NCI-H1105 treated with DMSO at 0.1 percent for 48 hours (cell line): ENCODE measurements at regions not wholly inside any gene's neighbourhood (a gene's known extent, or its start where the extent isn't known, plus 50 kb on each side); places are given as distances from the start of the nearest gene placed in this dataset.

Experiments used
- DNase-seq: peaks from one replicate; lab custom pipeline; 2025; lab: John Stamatoyannopoulos, UW

- DNase-seq = no peak
These were observed 259.4 kb downstream of the VGLL3 start for GRCh38 chr3:86731501-86731901.

DNA sequence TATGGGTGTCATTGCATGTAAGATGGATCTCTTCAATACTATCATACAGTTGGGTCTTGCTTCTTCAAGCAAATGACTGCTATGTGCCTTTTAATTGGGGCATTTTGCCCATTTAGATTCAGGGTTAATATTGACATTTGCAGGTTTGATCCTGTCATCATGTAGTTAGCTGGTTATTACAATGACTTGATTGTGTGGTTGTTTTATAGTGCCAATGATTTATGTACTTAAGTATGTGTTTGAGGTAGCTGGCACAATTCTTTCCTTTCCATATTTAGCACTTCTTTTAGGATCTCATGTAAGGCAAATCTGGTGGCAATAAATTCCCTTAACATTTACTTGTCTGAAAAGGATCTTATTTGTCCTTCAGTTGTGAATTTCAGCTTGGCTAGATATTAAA is 267.5 kb downstream of the VGLL3 start:
- peak; percentile 58 for DNase-seq

DNA sequence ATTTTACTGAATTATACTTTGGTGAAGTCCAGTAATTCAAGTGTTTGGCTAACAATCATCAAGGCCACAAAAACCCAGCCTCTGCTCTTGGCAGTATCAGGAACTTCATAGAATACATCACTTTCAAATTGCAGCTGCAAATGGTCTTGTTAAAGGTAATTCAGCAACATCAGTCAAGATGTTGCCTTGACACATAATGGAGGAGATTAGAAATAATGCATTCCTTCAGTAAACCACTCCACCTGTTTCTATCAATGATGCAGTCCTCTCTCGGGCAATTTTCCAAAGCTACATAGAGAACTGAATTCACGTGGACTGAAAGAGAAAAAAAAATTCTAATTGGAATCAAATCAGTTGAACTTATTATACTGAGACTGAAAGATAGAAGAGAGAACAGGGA is 279.3 kb downstream of the VGLL3 start:
- no peak for DNase-seq

GRCh38 chr3:86708893-86709292 is 282.1 kb downstream of the VGLL3 start:
- DNase-seq = no peak

- DNase-seq = peak; percentile 26
These were observed 288.5 kb downstream of the VGLL3 start for GRCh38 chr3:86702381-86702958.

DNA sequence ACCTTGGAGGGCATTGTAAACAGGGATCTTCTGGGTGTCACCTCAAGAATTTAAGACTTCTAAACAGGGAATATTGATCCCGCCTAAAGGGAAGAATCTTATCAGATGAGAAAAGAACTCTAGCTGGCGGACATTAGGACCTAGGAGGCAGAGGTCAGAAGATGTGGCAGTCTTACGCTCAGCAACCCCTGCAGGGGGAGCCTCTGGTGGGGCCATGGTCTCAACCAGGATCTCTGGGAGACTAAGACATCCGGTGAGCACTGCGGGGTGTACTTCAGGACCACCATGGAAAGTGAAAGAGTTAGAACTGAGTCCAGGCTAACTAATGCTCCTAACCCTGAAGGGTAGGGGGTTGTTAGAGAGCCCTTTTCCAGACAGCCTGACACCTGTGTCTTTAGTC is 295.2 kb downstream of the VGLL3 start:
- no peak for DNase-seq

DNA sequence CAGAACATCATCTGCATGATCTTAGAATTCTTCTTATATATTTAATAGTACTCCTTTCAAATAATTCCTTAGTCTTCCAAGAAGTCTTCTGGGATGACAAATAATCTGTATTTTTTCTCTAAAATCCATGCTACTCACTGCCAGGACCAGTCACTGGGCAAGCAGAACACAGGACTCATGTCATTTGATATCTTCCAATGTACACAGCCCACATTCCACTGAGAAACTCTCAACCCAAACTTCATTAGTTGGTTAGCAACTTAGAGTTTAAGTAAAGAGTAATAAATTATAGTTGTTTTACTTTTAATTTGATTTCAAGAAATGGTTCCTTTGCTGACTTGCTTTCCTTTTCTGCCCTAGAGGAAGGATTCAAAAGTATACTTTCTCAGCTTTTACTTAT is 317.0 kb downstream of the VGLL3 start:
- DNase-seq = no peak

DNA sequence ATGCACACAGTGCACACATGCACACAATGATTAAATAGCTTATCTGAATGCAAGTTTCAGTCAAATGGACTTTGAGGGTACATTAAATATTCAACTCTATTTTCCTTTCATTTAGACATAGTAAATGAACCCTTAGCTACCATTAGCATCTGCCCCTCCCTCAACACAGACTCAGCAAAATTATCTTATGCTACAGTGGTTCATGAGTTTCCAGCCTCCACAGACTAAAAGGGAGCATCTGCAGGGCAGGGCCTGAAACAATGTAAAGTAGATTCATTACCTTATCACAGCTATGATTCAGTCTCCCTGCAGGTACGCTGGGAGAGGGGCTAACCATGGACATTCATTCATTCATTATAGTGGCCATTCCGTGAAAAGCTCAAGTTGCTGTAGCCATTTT is 329.1 kb downstream of the VGLL3 start:
- DNase-seq = no peak

DNA sequence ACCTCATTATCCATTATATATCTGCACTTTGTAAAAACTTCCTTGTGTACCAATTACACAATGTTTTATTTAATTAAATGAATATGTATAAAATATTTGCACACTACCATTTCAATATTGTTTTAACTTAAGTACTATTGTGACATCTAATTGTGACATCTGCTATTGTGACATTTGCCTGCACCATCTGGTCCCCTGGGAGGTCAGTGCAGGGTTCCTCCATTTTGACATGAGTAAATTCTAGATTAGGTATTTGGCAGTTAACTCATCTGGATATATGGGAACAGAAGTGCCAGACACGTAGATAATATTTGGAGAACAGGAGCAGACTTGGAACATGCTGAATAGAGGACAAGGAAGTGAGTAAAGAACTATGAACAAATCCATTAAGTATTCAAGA is 332.1 kb downstream of the VGLL3 start:
- DNase-seq = peak; percentile 32

DNA sequence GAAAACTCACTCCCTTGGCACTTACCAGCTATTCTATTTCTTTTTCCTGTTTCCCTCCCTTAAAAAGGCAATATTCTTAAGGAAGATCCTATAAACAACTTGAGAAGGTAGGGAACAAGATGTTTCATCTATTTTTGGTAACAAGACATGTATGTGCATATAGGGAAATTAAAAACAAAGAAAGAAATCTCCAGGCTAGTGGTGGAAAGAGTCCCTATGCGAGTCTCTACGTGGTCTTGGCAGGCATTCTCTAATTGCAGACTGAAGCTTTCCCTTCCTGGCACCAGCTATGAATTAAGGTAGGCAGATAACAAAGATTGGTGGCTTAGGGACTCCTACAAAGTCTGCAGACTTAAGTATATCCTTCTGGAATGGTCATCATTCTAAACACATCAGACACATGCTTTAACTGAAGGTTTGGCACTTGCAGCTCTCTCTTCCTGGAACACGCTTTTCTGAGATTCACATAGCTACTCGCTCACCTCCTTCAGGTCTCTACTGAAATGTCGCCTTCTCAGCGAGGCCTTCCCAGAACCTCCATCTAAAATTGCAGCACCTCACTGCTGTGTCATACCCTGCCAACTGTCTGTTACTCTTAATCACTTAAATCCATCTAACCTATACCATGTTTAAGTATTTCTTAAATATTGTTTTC is 336.0 kb downstream of the VGLL3 start:
- no peak for DNase-seq

DNA sequence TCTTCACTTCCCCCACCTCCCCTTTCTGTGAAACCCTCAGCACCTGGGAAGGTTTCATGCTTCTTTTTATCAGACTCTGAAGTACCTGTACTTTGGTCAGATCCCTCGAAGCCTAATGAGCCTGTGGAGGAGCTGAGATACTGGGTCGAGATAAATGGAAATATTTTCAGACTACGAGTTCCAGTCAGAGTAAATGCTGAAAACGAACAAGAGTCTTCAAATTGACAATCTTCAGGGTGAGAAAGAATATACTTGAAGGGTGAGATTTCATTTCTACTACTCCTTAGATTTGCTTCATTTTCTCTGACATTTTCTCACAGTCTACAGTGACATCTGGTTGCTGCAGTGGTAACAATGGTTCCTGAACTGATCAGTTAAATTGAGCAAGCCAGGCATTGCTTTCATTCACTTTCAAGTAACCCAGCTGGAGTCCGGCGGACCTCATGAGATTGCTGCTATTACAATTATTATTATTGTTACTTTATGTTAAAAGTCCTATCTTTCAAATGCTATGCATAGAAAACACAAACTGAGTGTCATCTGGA is 337.2 kb downstream of the VGLL3 start:
- no peak for DNase-seq

DNA sequence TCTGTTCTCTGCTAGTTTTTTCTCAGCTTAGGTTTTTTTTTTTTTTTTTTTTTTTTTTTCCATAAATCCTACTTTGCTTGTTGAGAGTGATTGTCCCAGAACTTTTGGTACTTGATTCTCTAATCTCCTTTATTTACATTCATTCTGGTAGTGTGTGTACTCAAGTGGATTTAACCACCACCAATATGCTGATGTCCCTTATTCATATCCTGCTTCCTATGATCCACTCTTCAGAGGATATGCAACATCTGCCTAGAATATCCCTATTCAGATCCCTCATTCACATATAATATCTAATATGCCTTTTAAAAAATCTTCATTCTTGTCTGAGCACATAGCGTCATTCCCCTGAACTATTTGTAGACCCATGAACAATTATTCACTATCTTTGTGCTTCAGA is 342.9 kb downstream of the VGLL3 start:
- no peak for DNase-seq

- DNase-seq = no peak
These were observed 345.2 kb downstream of the VGLL3 start for GRCh38 chr3:86645756-86646155.

GRCh38 chr3:86634361-86634760 is 356.6 kb downstream of the VGLL3 start:
- peak; percentile 32 for DNase-seq

GRCh38 chr3:86629511-86629910 is 361.4 kb downstream of the VGLL3 start:
- DNase-seq = no peak

- DNase-seq = no peak
These were observed 366.8 kb downstream of the VGLL3 start for GRCh38 chr3:86624192-86624591.

- no peak for DNase-seq
These were observed 372.2 kb downstream of the VGLL3 start for GRCh38 chr3:86618706-86619105.

DNA sequence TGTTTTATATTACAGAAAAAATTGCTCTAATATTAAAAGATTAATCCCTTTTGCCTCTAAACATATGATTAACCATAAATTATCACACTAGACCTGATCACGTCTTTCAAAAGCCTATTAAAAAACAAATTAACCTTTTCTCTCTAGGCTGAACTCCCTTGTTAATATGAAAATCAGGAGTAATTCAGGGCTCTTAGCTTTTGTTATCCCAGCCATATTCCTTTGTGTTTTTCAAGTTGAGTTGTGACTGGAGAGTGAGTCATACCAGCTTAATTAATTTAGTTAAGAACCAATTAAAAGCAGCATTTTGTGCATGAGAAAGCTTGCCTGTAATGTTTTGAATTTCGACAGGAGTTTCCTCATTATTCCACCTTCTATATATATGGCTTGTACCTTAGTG is 385.8 kb downstream of the VGLL3 start:
- no peak for DNase-seq

DNA sequence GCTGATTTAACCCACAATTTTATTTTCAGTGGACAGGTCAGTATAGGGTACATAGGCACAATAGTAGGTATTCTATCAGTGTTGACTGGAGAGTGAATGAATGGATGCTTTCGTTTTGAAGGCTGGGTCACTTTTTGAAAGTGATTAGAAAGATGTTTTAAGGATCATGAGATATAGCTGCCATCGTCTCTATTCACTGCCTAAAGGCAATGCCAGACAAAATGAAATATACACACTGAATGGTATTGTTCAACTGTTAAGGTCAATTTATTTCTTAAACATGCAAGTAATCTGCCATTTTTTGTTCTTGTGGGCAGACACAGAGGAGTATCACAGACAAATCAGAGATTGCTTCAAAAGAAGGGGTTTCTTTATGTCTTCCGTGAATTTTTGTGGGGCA is 395.3 kb downstream of the VGLL3 start:
- no peak for DNase-seq

- DNase-seq = no peak
These were observed 396.1 kb downstream of the VGLL3 start for GRCh38 chr3:86594838-86595237.

- DNase-seq = no peak
These were observed 412.9 kb downstream of the VGLL3 start for GRCh38 chr3:86578071-86578470.

- DNase-seq = peak; percentile 31
These were observed 427.5 kb downstream of the VGLL3 start for GRCh38 chr3:86563400-86563970.

GRCh38 chr3:86562090-86562489 is 428.9 kb downstream of the VGLL3 start:
- DNase-seq = no peak

- DNase-seq = no peak
These were observed 429.7 kb downstream of the VGLL3 start for GRCh38 chr3:86561215-86561614.
